ENCODE measurements at regions not wholly inside any gene's neighbourhood (a gene's known extent, or its start where the extent isn't known, plus 50 kb on each side); places are given as distances from the start of the nearest gene placed in this dataset.
"Not testable (repeated sequence)": the region's sequence is repeated elsewhere in the genome, so short reads cannot be mapped to it uniquely, and the experiment has no call there.

DNA sequence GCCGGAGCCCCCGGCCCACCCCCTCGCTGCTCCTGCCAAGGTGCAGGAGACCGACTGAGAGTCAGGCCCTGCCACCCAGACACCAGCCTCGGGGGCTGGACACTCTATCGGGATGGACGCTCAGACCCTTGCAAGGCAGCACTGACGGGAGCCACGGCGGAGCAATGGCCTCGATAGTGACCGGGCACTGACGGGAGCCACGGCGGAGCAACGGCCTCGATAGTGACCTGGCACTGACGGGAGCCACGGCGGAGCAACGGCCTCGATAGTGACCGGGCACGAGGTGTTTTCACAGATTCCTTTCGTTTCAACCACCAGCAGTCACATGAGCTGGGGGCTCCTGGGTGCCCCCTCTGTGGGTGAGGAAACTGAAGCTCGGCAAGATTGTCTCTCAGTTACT, 123.6 kb upstream of the PPP1R26 start:
- no peak for DNase-seq (ENCODE audit: low read depth in 2 of 2)

DNA sequence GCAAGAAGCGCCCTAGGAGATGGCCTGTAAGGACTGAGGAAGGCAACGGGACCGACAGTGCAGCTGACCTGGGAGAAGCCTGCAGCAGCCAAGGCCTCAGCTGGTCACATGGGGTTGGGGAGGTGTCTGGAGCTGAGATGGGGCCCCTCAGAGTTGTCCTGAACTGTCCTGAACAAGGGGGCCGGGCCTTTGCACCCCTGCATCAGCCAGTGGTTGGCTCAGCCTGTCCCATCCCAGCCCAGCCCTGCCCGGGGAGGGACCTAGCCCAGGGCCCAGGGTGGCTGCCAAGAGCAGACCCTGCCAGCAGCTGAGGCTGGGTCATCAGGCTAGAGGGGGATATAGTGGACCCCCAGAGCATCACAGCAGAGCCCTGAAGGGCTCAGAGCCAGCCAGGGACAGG, 122.8 kb upstream of the PPP1R26 start:
- DNase-seq (ENCODE audit: low read depth in 2 of 2), result no peak

DNA sequence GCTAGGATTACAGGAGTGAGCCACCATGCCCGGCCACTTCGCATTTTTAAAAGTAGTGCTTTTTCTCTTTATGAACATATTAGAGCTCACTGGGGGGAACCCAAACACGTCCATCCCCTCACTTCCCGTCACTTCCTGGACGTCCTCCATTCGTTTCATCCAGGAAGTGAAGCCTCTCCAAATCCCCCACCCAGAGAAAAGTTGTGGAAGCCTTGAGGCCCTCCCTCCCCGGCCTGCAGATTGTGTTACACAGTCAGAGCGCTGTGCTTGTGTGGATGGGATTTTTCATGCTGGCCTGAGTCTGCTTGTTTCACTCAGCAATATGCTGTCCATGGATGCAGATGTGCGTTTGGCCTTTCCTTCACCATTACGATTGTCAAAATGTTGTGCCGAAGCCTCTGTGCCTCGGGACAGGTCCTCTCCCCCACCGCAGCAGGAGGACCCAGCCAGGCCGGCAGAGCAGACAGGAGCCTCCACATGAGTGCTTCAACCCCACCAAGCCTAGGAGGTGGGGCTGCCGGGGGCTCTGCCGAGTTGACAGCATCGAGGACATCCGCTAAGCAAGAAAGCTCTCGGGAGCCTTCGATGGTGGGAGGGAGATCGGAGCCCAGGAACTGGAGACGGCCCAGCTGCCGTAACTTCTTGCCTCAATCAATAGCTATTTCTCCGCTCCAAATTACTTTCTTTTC, 121.6 kb upstream of the PPP1R26 start:
- no peak for DNase-seq (ENCODE audit: low read depth in 2 of 2)

DNA sequence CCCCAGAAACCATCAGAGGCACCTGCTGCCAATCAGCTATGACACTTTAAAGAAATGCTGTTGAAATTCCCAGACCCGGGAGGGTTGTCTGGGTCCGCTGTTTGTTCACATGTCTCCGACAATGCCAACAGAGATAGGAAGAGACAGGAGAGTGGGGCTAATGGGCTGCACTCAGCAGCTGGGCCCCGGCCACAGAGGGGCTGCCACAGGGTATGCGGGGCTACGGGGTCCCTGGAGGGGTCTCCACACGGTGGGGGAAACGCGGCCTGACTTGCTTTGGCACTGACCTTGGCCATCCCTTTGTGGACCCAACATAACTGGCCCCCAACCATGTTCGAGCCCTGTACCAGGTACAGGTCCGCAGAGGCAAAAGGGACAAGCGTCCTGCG, 121.0 kb upstream of the PPP1R26 start:
- no peak for DNase-seq (ENCODE audit: low read depth in 2 of 2)

DNA sequence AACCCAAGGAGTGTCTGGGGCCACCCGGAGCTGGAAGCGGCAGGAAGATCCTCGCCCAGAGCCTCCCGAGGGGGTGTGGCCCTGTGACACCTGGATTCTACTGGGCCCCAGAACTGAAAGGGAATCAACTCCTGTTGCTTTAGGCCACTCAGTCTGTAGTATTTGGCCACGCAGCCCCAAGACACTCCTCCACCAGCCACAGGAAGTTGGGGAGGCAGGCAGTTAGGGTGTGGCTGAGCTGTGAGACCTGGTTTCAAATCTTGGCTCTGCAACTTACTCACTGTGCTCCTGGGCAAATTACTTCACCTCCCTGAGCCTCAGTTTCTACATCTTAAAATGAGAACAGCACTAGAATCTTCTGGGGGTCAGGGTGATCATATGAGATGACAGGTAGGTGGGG, 119.8 kb upstream of the PPP1R26 start:
- DNase-seq (ENCODE audit: low read depth in 2 of 2), result no peak

DNA sequence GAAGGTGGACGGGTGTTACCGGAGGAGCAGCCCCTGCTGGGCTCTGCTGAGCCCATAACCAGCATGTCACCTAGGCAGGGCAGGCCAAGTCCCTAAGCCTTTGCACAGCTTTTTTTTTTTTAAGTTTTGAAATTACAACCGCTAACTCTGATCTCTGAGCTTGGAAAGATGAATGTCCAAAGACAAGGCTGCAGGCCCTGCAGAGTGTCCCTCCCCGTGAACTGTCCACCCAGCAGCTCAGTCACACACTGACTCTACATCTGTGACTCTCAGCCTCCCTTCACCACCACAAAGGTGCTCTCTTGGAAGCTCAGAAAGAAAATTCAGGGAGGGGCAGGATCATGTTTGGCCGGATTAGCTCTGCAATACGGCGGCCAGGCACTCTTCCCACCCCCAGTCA, 119.0 kb upstream of the PPP1R26 start:
- no peak for DNase-seq (ENCODE audit: low read depth in 2 of 2)

DNA sequence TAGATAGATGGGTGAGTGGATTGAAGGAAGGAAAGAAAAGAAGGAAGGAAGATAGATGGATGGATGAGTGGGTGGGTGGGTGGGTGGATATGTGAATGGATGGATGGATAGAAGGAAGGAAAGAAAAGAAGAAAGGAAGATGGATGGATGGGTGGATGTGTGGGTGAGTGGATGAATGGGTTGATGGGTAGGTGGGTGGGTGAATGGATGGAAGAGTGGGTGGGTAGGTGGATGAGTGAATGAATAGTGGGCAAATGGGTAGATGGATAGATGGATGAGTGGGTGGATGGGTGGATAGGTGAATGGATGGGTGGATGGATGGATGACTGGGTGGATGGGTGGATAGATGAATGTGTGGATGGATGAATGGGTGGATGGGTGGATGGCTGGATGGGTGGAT, 117.9 kb upstream of the PPP1R26 start:
- not testable (repeated sequence) for DNase-seq (ENCODE audit: low read depth in 2 of 2)

DNA sequence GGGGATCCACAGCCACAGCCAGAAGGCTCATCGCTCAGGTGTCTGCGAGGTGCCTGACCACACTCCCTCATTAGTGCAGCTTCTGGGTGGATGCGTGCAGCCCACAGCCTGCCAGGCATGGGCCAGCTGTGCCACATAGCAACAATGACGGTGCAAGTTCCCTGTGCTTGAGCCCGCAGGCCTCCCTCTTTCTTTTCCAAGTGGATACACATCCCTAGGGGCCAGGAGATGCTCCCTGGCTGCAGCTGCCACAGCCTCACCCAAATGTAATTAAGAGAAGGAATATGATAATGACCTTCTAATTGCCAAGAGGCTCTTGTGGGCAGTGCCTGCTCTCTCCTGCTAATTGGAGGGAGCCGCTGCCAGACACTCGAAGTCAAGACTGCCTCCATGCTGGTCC, 116.0 kb upstream of the PPP1R26 start:
- DNase-seq (ENCODE audit: low read depth in 2 of 2), result no peak

DNA sequence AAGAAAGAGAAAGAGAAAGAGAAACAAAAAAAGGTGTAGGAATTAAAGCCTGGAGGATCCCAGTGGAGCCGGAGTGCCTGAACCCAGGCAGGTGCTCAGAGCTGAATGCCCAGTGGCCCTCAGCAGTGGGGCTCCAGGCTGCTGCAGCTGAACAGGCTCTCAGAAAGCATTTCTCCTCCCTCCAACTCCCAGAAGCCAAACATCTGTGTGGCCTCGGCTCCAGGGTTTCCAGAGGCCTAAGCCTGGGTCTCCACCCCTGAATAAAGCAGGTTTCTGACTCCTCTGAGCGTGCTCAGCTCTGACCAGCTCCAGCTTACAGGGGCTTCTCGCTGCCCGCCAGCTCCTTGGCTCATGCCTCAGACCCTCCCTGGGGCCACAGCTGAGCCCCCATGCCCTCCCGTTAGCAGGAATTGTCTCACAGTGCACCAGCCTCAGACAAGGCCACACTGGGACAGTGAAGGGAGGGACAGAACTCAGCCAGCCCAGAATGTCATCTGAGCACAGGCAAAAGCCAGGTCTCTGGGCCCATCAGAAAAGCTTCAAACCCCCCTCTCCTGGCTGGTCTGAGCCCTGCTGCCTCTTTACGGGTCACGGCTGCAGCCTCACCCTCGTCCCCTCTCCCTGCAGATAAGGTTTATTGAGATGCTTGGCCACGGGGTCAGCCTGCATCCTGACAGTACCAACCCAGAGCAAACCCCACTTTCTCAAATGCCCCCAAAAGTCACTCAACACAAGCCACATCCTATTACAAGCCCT, 114.4 kb upstream of the PPP1R26 start:
- no peak for DNase-seq (ENCODE audit: low read depth in 2 of 2)

DNA sequence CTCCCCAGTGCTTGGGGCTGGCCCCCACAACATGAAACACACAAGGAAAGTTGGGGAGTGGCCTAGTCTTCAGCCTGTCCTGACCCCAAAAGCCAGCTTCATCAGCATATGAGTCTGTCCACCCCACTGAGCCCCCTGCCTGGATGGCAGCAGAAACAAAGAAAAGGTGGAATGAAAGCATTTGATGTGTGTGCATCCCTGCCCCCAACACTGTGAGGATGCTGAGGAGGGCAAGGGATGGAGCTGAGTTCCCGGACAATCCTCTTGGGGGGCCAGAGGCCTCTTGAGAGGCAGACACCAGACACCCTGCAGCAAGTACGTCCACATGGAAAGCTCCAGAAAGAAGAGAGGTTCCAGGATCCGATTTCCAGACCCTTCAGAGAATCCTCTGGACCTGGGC, 113.5 kb upstream of the PPP1R26 start:
- no peak for DNase-seq (ENCODE audit: low read depth in 2 of 2)

DNA sequence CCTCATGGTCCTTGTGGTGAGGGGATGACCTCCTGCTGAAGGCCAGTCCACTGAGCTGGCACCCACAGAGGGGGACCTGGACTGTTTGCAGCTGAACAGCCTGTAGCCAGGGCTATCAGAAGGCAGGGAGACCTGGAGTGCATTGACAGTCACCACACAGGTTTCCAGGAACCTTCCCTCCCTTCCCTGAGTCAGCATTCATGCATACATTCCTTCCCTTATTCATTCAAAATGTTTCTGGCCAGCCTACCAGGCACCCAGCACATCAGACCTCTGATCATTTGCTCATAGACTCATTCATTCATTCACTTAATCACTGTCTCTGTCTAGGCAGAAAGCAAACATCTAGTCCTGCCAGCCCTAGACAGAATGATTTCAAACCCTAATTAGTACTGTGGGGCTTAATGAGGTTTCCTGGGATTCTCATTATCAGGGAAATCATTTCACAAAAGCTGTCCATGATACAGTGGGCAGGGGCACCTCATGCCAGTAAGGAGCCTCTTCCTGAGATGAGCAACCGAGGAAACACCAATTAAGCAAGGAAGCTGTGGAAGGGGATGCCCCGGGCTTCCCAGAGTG, 110.1 kb upstream of the PPP1R26 start:
- DNase-seq (ENCODE audit: low read depth in 2 of 2), result no peak

DNA sequence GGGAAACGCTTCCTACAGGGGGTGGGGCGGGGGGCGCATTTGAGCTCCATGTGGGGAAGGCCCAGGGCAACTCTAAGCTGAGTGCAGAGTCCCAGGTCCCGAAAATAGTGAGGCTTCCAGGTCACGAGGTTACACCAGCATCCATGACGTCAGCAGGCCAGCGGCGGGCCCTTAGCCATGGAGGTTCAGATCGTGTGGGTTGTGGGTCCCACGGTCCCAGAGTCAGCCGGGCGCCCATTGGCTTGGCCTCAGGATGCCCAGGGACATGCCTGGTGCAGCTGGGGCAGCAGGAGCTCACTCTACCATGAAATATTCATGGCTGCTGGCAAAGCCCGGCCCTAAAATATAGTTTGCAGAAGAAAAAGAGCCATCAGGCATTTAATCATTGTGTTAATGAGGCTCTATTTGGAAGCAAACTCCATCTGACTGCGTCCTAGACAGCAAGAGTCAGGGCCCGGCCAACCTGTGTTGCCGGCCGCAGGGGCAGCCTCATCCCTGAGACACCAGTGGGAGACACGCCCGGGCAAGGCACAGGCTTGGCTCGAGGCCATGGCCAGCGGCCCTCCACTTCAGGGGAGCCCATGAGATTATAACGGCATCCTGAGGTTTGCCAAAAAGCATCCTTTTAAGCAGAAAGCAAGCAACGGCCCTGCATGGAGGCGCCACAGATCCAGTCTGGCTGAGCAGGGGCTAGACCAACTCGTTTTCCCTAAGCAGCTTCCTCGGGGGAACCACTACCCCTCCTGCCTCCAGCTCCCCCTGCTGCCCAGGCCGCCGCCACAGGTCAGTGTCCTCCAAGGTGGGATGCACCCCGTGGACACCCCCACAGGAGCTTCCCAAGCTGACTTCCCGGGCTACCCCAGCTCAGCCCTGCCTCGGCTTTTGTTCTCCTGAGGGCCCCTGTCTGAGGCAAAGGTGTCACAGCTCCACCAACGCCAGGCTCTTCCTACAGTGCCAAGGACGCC, 108.9 kb upstream of the PPP1R26 start:
- no peak for DNase-seq (ENCODE audit: low read depth in 2 of 2)

DNA sequence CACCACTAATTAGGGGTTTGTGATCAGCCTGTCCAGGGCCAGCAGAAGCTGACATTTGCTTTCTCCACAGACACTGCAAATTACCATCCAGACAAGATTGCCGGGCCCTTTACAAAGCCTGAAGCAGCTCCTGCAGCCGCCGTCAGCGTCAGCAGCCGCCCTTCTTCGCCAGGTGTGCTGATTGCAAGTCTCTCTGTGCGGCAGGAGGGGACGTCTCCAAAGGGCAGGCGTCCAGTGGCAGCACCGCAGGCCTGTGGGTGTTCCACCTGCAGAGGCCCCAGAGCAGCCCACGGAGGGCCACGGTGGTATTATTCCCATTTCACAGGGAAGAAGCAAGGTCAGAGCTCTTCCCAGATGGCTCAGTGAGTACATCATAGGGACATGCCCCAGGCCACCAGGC, 108.0 kb upstream of the PPP1R26 start:
- no peak for DNase-seq (ENCODE audit: low read depth in 2 of 2)

DNA sequence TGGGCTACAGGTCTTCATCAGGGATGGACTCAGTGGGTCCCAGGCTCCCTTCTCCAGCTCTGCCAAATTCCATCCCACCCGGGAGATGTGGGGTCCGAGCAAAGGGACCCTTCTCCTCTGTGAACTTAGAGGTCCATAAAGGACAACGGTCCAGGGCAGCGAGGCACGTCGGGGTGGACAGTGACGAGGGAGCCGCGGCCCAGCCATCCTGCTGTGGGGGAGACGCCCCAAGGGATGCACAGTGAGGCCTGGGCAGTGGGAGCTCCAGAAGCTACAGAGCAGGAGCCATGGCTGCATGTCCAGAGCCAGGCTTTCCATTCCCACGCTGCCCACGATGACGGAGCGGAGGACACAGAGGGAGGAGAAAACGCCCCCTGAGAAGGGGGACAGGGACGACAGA, 107.5 kb upstream of the PPP1R26 start:
- DNase-seq (ENCODE audit: low read depth in 2 of 2), result no peak

DNA sequence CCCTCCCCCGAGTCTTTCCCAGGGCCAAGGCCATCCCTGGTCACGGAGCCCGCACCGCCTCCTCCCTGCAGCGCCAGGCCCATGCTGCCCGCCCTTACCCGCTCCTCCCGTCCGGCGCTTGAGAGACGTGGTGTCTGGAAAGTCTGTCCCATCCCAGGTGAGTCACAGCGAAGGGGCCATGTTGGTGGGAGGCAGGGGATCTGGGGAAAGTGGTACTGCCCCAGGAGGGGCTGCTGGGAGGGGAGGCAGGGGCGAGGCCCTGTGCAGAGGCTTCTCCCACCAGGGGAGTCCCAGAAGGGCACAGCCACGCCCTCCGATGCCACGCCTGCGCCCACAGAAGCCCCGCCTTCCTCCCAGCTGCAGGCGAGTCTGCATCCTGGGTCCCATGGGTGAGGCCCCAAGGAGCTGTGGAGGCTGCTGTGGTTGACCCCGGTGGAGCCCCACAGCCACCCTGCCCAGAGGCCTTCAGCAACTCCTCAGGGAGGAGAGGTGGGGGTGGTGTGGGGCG, 107.0 kb upstream of the PPP1R26 start:
- DNase-seq (ENCODE audit: low read depth in 2 of 2), result no peak

DNA sequence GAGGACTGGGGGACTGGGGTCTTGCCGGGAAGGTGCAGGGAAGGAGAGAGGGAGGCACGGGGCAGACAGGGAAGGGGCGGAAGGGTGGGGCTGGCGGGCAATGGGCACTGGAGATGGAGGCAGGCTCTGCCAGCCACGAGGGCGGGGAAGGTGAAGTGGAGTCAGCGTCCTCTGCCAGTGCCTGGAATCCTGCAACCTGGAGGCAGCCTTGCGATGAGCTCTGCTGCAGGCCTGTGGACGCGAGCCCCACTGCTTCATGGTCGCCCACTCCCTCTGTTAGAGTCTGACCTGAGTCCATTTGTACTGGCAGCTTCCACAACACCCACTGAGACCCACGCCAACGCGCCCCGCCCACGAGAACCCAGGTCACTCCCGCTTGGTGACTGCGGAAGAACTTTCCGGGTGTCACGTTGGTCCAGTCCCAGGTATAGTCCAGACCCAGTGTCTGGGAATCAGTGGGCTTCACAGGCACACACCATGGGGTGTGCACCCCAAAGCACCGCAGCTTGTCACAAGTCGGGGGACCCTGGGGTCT, 106.4 kb upstream of the PPP1R26 start:
- no peak for DNase-seq (ENCODE audit: low read depth in 2 of 2)

DNA sequence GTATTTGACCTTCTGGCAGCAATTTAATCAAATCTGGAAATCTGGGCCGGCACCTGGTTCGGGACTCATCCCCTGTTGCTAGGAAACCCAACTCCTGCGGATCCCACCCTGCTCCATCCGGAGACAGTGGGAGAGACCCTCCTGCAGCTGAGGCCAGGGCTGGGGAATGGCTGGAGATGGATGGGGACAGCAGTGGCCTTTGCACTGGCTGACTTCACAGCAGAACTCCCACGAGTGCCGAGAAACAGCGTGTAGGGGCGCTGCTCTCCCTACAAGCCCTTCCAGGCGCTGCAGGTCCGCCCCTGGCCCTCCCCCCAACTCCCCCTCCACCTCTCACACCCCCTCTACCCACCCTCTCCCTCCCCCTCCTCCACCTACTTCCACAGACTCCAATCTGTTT, 105.8 kb upstream of the PPP1R26 start:
- DNase-seq (ENCODE audit: low read depth in 2 of 2), result no peak

DNA sequence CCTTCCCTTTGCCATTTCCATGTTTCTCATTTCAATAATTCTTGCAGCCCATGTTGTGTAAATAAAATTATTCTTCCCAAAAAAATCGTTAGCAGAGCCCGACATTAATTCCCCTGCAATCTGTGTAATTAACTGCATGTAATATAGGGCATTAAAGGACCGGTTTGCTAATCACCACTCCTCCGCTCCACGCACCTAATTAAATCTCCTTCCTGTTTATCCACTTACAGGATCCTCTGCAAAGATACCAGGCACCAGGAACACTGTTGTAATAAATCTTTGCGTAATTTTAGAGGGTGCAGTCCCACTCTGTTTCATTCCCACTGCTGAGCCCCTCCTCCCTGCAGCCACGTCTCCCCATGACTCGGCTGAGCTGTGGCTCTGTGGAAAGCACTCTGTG, 105.0 kb upstream of the PPP1R26 start:
- DNase-seq (ENCODE audit: low read depth in 2 of 2), result no peak

DNA sequence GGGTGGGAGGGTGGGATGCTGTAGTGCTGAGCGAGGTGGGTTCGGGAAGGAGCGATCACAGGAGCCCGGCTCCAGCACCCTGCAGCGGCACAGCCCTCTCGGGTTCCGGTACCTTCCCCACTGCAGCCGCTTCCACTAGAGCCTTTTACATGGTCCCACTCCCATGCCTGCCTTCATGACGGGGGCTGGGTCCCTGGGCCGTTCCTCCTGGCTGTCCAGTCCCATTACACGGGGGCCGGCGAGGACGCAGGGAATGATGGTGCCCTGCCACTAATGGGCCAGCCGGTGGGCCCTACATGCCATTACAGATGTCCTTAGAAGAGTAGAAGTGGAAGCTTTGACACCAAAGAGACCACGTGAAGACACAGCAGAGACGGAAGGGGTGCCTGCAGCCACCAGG, 104.6 kb upstream of the PPP1R26 start:
- DNase-seq (ENCODE audit: low read depth in 2 of 2), result no peak

DNA sequence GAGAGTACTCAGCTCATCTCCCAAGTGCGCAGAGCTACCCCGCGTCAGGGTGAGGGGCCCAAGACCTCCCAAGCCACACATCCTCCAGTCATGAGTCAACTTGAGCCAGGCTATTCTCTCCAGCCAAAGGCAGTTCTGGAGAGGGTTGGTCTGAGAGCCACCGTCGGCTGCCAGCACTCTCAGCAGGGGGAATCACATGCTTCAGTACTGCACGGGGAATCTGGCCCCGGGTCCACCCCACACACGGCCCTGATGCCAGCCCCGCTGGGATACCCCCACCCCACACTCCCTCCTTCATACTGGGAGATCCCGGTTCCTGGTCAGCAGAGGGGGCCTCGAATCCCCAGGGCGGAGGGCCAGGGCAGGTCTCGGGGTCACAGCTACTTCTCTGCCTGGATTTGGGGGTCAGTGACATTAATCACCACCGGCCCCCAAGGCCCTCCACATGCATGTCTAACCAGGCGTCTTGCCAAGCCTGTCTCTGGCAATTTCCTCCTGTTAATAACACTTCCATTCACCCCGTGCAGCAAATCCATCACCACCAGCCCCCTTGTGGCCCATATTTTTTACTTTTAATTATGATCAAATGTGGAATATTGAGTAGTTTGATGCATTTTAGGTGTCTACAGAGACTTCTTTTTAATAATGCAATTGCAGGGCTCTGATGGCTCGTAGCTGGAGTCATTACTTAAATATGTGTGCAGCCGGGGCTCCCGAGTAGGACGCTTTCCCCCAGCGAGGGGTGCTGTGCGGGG, 102.9 kb upstream of the PPP1R26 start:
- DNase-seq (ENCODE audit: low read depth in 2 of 2), result no peak

DNA sequence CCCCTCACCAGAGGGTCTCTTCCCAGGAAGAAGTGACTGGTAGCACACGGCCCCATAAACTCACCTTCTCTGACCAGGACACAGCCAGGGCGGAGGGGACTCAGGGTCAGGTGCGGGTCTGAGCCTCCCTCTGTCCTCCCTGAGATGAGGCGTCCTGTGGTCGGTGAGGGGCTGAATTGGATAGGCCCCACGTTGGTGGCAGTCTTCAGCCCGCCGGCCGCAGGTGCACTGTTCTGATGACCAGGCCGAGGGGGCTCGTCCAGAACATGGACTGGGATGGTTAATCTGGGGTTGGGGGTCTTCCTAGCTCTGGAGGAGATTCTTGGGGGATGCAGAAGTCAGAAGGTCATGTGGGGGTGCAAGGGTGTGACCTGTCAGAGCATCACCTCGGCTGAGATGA, 102.2 kb upstream of the PPP1R26 start:
- no peak for DNase-seq (ENCODE audit: low read depth in 2 of 2)
